ENCODE measurements at regions not wholly inside any gene's neighbourhood (a gene's known extent, or its start where the extent isn't known, plus 50 kb on each side); places are given as distances from the start of the nearest gene placed in this dataset.

DNA sequence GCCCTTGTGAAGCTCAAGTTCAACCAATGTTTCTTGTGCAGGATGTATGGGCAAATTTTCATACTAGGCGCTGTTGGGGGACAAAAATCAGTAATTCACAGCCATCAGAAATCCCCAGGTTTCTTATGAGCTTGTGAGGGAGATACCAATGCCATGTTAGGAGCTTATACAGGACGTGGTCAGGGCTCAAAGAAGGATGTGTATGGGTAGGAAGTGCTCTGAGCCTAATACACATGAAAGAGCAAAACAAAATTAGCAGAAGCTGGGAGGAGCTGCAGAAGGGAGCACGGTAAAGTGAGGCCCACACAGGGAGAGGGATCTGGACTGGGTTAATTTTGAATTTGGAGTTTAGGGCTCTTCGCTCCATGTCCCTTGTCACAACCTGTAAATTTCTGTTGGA, 114.6 kb upstream of the MAP3K1 start:
- Histone ChIP-seq H3K4me1 (peaks cover 55 to 86% (median 66%) of the 10 kb centered on the region in 10 experiments), H3K27ac (peak overlapping the region in 10 of 11 experiments; percentile 24 to 85 (median 62); a peak in 16 of 22 replicates), H4K20me1 (no peaks in the 10 kb centered on the region), H3K9ac (peak overlapping the region in 1 of 11 experiments; percentile 1; a peak in 1 of 22 replicates), H3K4me2 (peak overlapping the region; percentile 62 to 86 (median 72)), H3K36me3 (no peaks in the 10 kb centered on the region), H3K4me3 (no peak overlapping the region), H3K9me3 (replicated peaks in 1 of 11) (peaks cover 0 to 15% (median 0%) of the 10 kb centered on the region in 11 experiments; a peak in 2 of 22 replicates), H3K27me3 (no peaks in the 10 kb centered on the region)
- TF ChIP-seq Cebpa-rat (IDR thresholded peaks at IDR 0.05) = no peak

DNA sequence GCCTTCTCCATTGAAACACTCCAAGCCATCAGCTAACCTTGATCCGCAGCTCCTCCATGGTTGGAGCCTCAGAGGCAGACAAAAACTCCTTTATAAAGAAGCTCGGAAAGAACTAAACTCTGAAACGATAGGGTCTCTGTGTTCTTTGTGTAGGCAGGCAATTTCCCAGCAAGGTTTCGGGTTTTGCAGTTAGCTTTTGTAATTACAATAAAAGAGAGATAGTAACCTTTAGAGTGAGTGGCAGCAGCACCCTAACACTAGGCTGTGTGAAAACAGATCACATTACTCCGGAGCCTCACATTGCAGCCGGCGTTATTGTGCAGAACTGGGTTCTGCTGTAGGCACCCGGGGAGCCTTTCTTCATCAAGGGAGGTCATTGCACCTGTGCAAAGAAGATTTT, 115.8 kb upstream of the MAP3K1 start:
- Histone ChIP-seq H3K9me3 (replicated peaks in 1 of 11) (peaks cover 0 to 14% (median 3%) of the 10 kb centered on the region in 11 experiments; a peak in 5 of 22 replicates), H3K27me3 (no peaks in the 10 kb centered on the region), H3K4me1 (peaks cover 62 to 87% (median 70%) of the 10 kb centered on the region in 10 experiments), H3K4me3 (0 out of 20 replicates have a peak overlapping the region, but pooled peaks of 1 of the 10 experiments have one; percentile 9), H3K36me3 (no peaks in the 10 kb centered on the region), H3K9ac (peak overlapping the region in 10 of 11 experiments; percentile 1 to 79 (median 64); a peak in 14 of 22 replicates), H3K27ac (peak overlapping the region in 8 of 11 experiments; percentile 65 to 85 (median 76); a peak in 18 of 22 replicates), H3K4me2 (peak overlapping the region; percentile 62 to 86 (median 76)), H4K20me1 (no peaks in the 10 kb centered on the region)
- TF ChIP-seq Cebpa-rat (IDR thresholded peaks at IDR 0.05) = no peak

DNA sequence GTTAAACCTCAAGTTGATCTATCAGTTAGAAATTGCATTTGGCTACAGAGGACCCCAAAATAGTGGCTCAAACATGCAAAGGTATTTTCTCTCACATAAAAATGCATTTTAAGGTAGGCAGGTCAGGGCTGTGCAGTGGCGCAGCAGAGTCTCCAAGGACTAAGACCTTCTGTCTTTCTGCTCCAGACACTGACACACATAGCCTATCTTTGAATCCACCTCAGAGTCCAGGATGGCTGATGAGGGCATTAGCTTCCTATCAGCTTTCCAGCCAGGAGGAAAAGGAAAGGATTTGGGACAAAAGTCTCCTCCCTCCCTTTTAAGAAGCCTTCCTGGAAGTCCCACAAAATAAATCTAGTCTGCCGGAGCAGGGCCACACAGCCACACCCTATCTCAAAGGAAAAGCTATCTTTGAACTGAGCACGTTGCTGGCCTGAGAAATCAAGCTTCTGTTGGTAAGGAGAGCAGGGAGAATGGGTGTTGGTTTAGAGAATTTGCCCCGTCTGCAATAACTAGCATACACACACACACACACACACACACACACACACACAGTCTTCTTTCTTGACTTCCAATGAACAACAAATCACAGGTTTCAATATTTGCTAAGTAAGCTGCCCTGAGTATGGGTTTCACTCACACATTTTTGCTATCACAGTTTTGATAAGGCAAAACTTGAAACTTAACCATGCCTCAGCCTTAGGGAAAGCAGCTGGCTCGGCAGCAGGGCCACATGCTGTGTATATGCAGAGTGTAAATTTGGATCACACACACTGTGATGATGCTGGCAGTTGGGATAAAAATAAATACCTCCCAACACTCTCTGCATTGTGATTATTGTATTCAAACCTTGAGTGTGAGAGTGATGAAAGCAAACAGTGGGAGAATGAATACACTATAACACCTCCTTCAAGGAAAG, 116.6 kb upstream of the MAP3K1 start:
- Histone ChIP-seq H3K4me1 (peaks cover 68 to 89% (median 75%) of the 10 kb centered on the region in 10 experiments), H4K20me1 (no peaks in the 10 kb centered on the region), H3K9ac (peak overlapping the region; percentile 30 to 79 (median 64); a peak in 20 of 22 replicates), H3K4me3 (0 out of 20 replicates have a peak overlapping the region, but pooled peaks of 1 of the 10 experiments have one; percentile 9), H3K4me2 (peak overlapping the region; percentile 62 to 86 (median 76)), H3K9me3 (replicated peaks in 1 of 11) (peaks cover 0 to 10% (median 3%) of the 10 kb centered on the region in 11 experiments; a peak in 5 of 22 replicates), H3K27ac (peak overlapping the region; percentile 18 to 85 (median 74); a peak in 20 of 22 replicates), H3K27me3 (no peaks in the 10 kb centered on the region), H3K36me3 (no peaks in the 10 kb centered on the region)
- no peak for TF ChIP-seq Cebpa-rat (IDR thresholded peaks at IDR 0.05)

DNA sequence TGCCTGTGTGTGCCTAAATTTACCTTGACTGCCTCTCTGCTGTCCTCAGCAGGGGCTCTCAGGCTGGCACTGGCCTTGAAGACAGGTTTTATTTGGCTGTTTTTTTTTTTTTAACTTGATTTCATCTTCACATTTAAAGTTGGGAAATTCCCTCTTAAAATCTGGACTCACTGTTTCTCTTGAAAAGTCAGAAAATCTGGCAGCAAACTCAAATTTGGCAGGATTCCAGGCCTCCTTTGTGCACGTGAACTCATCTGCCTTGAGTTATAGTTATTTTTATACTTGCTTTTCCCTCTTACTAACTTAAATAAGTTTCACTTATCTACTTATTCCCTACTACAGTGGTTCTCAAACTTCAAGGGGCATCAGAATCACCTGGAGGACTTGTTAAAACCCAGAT, 118.4 kb upstream of the MAP3K1 start:
- no peak for TF ChIP-seq Cebpa-rat (IDR thresholded peaks at IDR 0.05)
- Histone ChIP-seq H3K4me1 (peaks cover 86 to 100% (median 93%) of the 10 kb centered on the region in 10 experiments), H3K27ac (peak overlapping the region in 10 of 11 experiments; percentile 2 to 85 (median 70); a peak in 19 of 22 replicates), H3K4me2 (peak overlapping the region; percentile 38 to 86 (median 71)), H3K27me3 (no peaks in the 10 kb centered on the region), H3K9ac (peak overlapping the region in 8 of 11 experiments; percentile 10 to 62 (median 36); a peak in 10 of 22 replicates), H3K4me3 (no peak overlapping the region), H3K36me3 (no peaks in the 10 kb centered on the region), H3K9me3 (replicated peaks in 1 of 11) (peaks cover 0 to 7% (median 0%) of the 10 kb centered on the region in 11 experiments; a peak in 4 of 22 replicates), H4K20me1 (no peaks in the 10 kb centered on the region)

DNA sequence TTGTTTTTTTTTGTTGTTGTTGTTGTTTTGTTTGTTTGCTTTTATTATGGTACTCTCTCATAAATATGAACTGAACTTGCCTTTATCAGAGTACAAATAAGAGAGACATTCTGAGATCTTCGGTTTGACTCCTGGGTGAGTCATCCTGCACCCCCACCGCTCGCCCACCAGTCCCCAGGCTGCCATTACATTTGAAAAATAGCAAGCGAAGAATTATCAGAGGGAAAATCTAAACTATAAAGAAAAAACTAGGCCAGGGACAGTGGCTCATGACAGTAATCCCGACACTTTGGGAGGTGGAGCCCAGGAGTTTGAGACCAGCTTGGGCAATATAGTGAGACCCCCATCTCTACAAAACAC, 122.1 kb upstream of the MAP3K1 start:
- Histone ChIP-seq H3K4me2 (peak overlapping the region; percentile 57 to 87 (median 73)), H3K27me3 (no peaks in the 10 kb centered on the region), H3K4me1 (peaks cover 84 to 100% (median 97%) of the 10 kb centered on the region in 10 experiments), H3K36me3 (no peaks in the 10 kb centered on the region), H3K4me3 (0 out of 20 replicates have a peak overlapping the region, but pooled peaks of 1 of the 10 experiments have one; percentile 3), H4K20me1 (no peaks in the 10 kb centered on the region), H3K27ac (peak overlapping the region in 10 of 11 experiments; percentile 42 to 94 (median 81); a peak in 20 of 22 replicates), H3K9me3 (replicated peaks in 1 of 11) (peaks cover 0 to 7% (median 0%) of the 10 kb centered on the region in 11 experiments; a peak in 4 of 22 replicates), H3K9ac (peak overlapping the region in 7 of 11 experiments; percentile 35 to 73 (median 63); a peak in 13 of 22 replicates)
- TF ChIP-seq Cebpa-rat (IDR thresholded peaks at IDR 0.05) = no peak

DNA sequence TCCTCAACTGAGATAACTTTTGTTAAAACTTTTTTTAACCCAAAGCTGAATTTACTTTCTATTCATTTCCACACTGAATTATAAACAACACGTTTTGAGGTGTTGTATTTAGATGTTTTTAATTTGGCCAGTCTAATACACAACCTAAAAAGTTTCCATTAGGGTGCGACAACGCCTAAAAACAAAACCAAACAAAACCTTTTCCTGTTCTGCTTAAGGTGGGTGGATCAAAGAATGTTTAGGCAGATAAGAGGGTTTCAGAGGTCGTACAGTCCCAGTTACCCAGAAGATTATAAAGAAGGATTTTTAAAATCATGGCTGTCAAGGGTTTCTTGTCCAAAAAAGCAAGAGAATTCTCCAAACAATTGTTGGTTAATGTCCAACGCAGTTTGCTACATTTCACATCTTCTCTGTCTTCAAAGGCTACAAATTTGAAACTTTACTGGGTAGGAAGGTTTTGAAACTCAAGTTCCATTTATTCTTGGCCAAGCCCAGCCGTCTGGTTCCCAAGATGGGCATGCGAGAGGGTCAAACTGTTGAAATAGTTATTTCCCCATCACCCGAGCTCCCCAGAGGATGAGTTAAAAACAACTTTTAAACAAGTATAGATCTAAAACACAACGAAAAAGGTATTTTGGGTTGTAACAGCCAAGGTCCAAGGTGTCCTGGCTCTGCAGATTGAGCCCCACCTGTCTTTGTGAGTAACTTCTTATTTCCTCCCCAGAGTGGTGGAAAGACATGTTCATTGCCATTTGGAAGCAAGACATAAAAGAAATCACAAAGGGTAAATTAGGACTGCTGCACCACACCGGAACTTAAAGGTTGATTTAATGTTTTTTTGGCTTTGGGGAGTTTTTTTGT, 122.8 kb upstream of the MAP3K1 start:
- Histone ChIP-seq H3K4me1 (peaks cover 86 to 100% (median 97%) of the 10 kb centered on the region in 10 experiments), H3K9me3 (replicated peaks in 1 of 11) (peaks cover 0 to 7% (median 0%) of the 10 kb centered on the region in 11 experiments; a peak in 4 of 22 replicates), H3K36me3 (no peaks in the 10 kb centered on the region), H3K4me2 (peak overlapping the region; percentile 57 to 87 (median 73)), H3K27ac (peak overlapping the region; percentile 36 to 94 (median 79); a peak in 20 of 22 replicates), H3K4me3 (peak overlapping the region in 2 of 10 experiments; percentile 3 to 10; a peak in 2 of 20 replicates), H3K9ac (peak overlapping the region in 8 of 11 experiments; percentile 27 to 73 (median 61); a peak in 14 of 22 replicates), H4K20me1 (no peaks in the 10 kb centered on the region), H3K27me3 (no peaks in the 10 kb centered on the region)
- peak in 6 of 11 experiments; percentile 16 to 76 (median 47); a peak in 6 of 22 replicates for TF ChIP-seq Cebpa-rat (IDR thresholded peaks at IDR 0.05)

DNA sequence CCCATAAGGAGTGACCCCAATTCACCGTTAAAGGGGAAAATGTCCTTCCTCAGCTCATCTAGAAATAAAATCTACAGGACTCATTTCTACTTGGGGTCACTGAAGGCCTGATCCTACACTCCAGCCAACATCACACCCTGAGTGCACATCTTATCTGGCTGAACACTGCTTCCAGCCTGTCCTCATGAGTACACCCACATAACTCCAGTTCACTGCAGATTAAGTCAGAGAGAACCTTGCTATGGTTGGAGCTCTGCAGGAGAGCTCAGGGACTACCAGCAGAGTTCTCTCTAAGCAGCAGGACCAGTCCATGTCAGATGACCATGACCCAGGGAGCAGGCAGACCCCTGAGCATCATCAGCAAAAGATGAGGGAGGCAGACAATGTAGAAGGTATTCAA, 126.9 kb upstream of the MAP3K1 start:
- H3K9ac ChIP-seq = peak overlapping the region in 8 of 11 experiments; percentile 56 to 80 (median 72); a peak in 13 of 22 replicates
- no peaks in the 10 kb centered on the region for H3K27me3 ChIP-seq
- peak overlapping the region; percentile 65 to 89 (median 76) for H3K4me2 ChIP-seq
- H3K4me1 ChIP-seq = peaks cover 77 to 97% (median 93%) of the 10 kb centered on the region in 10 experiments
- H4K20me1 ChIP-seq = no peaks in the 10 kb centered on the region
- H3K36me3 ChIP-seq = no peaks in the 10 kb centered on the region
- no peak overlapping the region for H3K4me3 ChIP-seq
- H3K27ac ChIP-seq = peak overlapping the region in 10 of 11 experiments; percentile 44 to 94 (median 84); a peak in 19 of 22 replicates
- H3K9me3 ChIP-seq (replicated peaks in 1 of 11) = peaks cover 0 to 13% (median 4%) of the 10 kb centered on the region in 11 experiments; a peak in 6 of 22 replicates
- TF ChIP-seq Cebpa-rat (IDR thresholded peaks at IDR 0.05) = no peak
